SK-N-SH (cell line): ENCODE measurements at regions not wholly inside any gene's neighbourhood (a gene's known extent, or its start where the extent isn't known, plus 50 kb on each side); places are given as distances from the start of the nearest gene placed in this dataset.

Experiments
- CTCF ChIA-PET: fragments of 300-600, 350-600 bp; formaldehyde crosslinking; extraction: SDS; loops from one replicate; lab custom pipeline; 2021; lab: Yijun Ruan, JAX
- POLR2A ChIA-PET: fragments of 350-600 bp; sonication (Branson Sonifier 250); formaldehyde crosslinking; extraction: SDS; loops from one replicate; lab custom pipeline; 2020; ENCODE audit warnings: antibody characterized with exemption, inconsistent platforms; lab: Yijun Ruan, JAX
- DNase-seq: peaks from one replicate; pipeline ENCODE4 v3.0.0; 2012
- H2AFZ ChIP-seq: fragments of 200-600 bp; sonication (generic); 2 replicates; pipeline ENCODE4 v1.8.1; 2016; ENCODE audit warnings: antibody characterized with exemption, mild to moderate bottlenecking, low read depth
- H3F3A ChIP-seq: fragments of 200-600 bp; sonication (generic); replicated peaks from 2 replicates; pipeline ENCODE3; 2016; ENCODE audit warnings: antibody characterized with exemption, mild to moderate bottlenecking; ENCODE audit not compliant: insufficient read depth
- H3K27ac ChIP-seq, 2 experiments: fragments of 200-500 bp in 1 of 2; fragments of 200-600 bp in 1 of 2; sonication (Bioruptor generic) in 1 of 2; sonication (generic), shearing (Covaris generic) in 1 of 2; 2 replicates each; pipeline versions ENCODE4 v1.5.1 to v1.6.1; 2014 to 2016; ENCODE audit warnings: low read depth in 2 of 2, inconsistent platforms in 1 of 2, low read length in 1 of 2, mild to moderate bottlenecking in 1 of 2, mixed read lengths in 1 of 2
- H3K27me3 ChIP-seq: fragments of 200-600 bp; sonication (generic), shearing (Covaris generic); 2 replicates; pipeline ENCODE4 v1.6.1; 2016; ENCODE audit warnings: mixed run types; ENCODE audit not compliant: insufficient read depth
- H3K36me3 ChIP-seq, 2 experiments: fragments of 200-500 bp in 1 of 2; fragments of 200-600 bp in 1 of 2; sonication (Bioruptor generic) in 1 of 2; sonication (generic) in 1 of 2; replicated peaks in 1 of 2; 2 replicates each; pipeline versions ENCODE3 to v1.5.1; 2014 to 2016; ENCODE audit warnings: low read length in 1 of 2, mild to moderate bottlenecking in 1 of 2; ENCODE audit not compliant: insufficient read depth in 2 of 2, control insufficient read depth in 1 of 2
- H3K4me1 ChIP-seq, 2 experiments: fragments of 200-500 bp in 1 of 2; fragments of 200-600 bp in 1 of 2; sonication (Bioruptor generic) in 1 of 2; sonication (generic), shearing (Covaris generic) in 1 of 2; 2 replicates each; pipeline versions ENCODE4 v1.5.1 to v1.6.1; 2014 to 2016; ENCODE audit warnings: low read depth in 1 of 2, low read length in 1 of 2, mixed run types in 1 of 2; ENCODE audit not compliant: insufficient read depth in 2 of 2, control insufficient read depth in 1 of 2
- H3K4me2 ChIP-seq: fragments of 200-600 bp; sonication (generic), shearing (Covaris generic); 2 replicates; pipeline ENCODE4 v1.6.1; 2017; ENCODE audit warnings: mixed run types
- H3K4me3 ChIP-seq, 2 experiments: fragments of 200-500 bp in 1 of 2; fragments of 200-600 bp in 1 of 2; sonication (Bioruptor generic) in 1 of 2; sonication (generic), shearing (Covaris generic) in 1 of 2; 2 replicates each; pipeline versions ENCODE4 v1.5.1 to v1.8.1; 2014 to 2016; ENCODE audit warnings: low read depth in 2 of 2, inconsistent platforms in 1 of 2, low read length in 1 of 2, mild to moderate bottlenecking in 1 of 2, mixed read lengths in 1 of 2, moderate library complexity in 1 of 2
- H3K79me2 ChIP-seq: fragments of 200-600 bp; sonication (generic); 2 replicates; pipeline ENCODE4 v1.8.1; 2017; ENCODE audit warnings: mild to moderate bottlenecking; ENCODE audit not compliant: insufficient read depth
- H3K9ac ChIP-seq: fragments of 200-600 bp; sonication (generic); 2 replicates; pipeline ENCODE4 v1.6.1; 2017; ENCODE audit warnings: mixed run types
- H3K9me2 ChIP-seq: fragments of 200-600 bp; sonication (generic); 2 replicates; pipeline ENCODE4 v1.6.1; 2017; ENCODE audit warnings: mixed run types
- H3K9me3 ChIP-seq: fragments of 200-600 bp; sonication (generic); 2 replicates; pipeline ENCODE4 v1.6.1; 2017; ENCODE audit warnings: mixed run types, mild to moderate bottlenecking, moderate library complexity
- H4K20me1 ChIP-seq: fragments of 200-600 bp; sonication (generic); 2 replicates; pipeline ENCODE4 v1.6.1; 2017; ENCODE audit warnings: mild to moderate bottlenecking, mixed run types; ENCODE audit not compliant: insufficient read depth
- ELF1 ChIP-seq: IDR thresholded peaks from 2 replicates; pipeline ENCODE4 v1.4.0; 2012
- GABPA ChIP-seq: IDR thresholded peaks from 2 replicates; pipeline ENCODE4 v1.4.0; 2012; ENCODE audit warnings: low read depth, mild to moderate bottlenecking
- GATA2 ChIP-seq: sonication (generic); formaldehyde crosslinking; IDR thresholded peaks from 2 replicates; pipeline ENCODE4 v1.5.0; 2020; ENCODE audit warnings: mild to moderate bottlenecking, missing genetic modification reagents
- MXI1 ChIP-seq: IDR thresholded peaks from 2 replicates; pipeline ENCODE4 v1.6.1; 2012; ENCODE audit warnings: mild to moderate bottlenecking, low read depth, low read length, improper control_type of control experiment
- NFIC ChIP-seq: IDR thresholded peaks from 2 replicates; pipeline ENCODE4 v1.4.0; 2012; ENCODE audit warnings: borderline replicate concordance
- POLR2AphosphoS5 ChIP-seq: IDR thresholded peaks from 2 replicates; pipeline ENCODE4 v1.6.1; 2012; ENCODE audit warnings: low read depth, low read length
- RAD21 ChIP-seq: IDR thresholded peaks from 2 replicates; pipeline ENCODE4 v1.6.1; 2012; ENCODE audit warnings: mild to moderate bottlenecking, low read length
- RCOR1 ChIP-seq: fragments of 150-350 bp; IDR thresholded peaks from 2 replicates; pipeline ENCODE4 v1.6.1; 2017; ENCODE audit warnings: antibody characterized with exemption, low read length
- TAF1 ChIP-seq: IDR thresholded peaks from 2 replicates; pipeline ENCODE4 v1.6.1; 2012; ENCODE audit warnings: low read depth, mild to moderate bottlenecking, low read length, moderate library complexity, borderline replicate concordance
- TEAD4 ChIP-seq: IDR thresholded peaks from 2 replicates; pipeline ENCODE4 v1.4.0; 2012; ENCODE audit warnings: mild to moderate bottlenecking, borderline replicate concordance; ENCODE audit not compliant: insufficient read depth
- YY1 ChIP-seq: IDR thresholded peaks from 2 replicates; pipeline ENCODE4 v1.4.0; 2012; ENCODE audit warnings: low read depth, mild to moderate bottlenecking
- ZBTB33 ChIP-seq: IDR thresholded peaks from 2 replicates; pipeline ENCODE4 v1.4.0; 2012; ENCODE audit warnings: low read depth, borderline replicate concordance
- WGBS: methylation state at CpG from one replicate; pipeline ENCODE4 v1.1.6; 2017; ENCODE audit warnings: low lambda C conversion rate; 5-methylcytosine and 5-hydroxymethylcytosine counted together
- TF ChIP-seq, protein P1 (sequence below): fragments of 150-350 bp; IDR thresholded peaks from 2 replicates; pipeline ENCODE4 v1.6.1; 2017; ENCODE audit warnings: antibody characterized with exemption, low read length, low read depth, borderline replicate concordance

DNA sequence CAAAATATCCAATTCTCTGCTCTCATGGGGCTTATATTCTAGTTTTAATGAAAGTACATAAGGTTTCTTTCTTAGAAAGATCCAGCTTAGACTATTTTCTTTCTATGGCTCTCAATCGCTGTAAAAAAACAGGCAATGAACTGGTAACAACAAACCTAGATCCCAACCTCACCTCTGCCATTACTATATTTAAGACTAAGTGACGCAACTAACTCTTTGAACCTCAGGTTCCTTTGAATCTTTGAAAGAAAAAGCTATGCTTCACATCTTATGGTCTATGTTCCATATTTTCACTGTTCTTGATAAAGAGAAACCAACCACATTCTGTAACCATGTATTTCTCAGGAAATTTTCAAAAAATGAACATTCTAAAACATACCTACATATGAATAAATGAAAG is 88.5 kb downstream of the ELAPOR2 start:
- no peak for TF ChIP-seq TEAD4
- TF ChIP-seq, protein P1, sequence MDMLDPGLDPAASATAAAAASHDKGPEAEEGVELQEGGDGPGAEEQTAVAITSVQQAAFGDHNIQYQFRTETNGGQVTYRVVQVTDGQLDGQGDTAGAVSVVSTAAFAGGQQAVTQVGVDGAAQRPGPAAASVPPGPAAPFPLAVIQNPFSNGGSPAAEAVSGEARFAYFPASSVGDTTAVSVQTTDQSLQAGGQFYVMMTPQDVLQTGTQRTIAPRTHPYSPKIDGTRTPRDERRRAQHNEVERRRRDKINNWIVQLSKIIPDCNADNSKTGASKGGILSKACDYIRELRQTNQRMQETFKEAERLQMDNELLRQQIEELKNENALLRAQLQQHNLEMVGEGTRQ: no peak
- Histone ChIP-seq H3K27ac (no peak overlapping the region), H3K4me2 (no peak overlapping the region), H3F3A (no peaks in the 10 kb centered on the region), H3K9ac (no peak overlapping the region), H3K79me2 (peaks cover 9% of the 10 kb centered on the region; the same call in 1 of the 2 replicates), H3K9me2 (no peaks in the 10 kb centered on the region), H3K4me3 (no peak overlapping the region), H2AFZ (no peak overlapping the region), H4K20me1 (peaks cover 3% of the 10 kb centered on the region; the same call in 1 of the 2 replicates), H3K4me1 (peaks cover 0 to 9% of the 10 kb centered on the region in 2 experiments; a peak in 2 of 4 replicates), H3K9me3 (no peaks in the 10 kb centered on the region), H3K27me3 (no peaks in the 10 kb centered on the region), H3K36me3 (no peaks in the 10 kb centered on the region)
- CTCF ChIA-PET: interaction anchor here (0.7 to 0.8 kb wide), 2 partner anchors 9 to 29 kb away, joined by 4 read pairs; no protein-coding TSS in a partner anchor
- POLR2A ChIA-PET: no interaction called here
- DNase-seq: no peak
- 95% methylated on average over 2 of the region's 2 CpGs for WGBS

DNA sequence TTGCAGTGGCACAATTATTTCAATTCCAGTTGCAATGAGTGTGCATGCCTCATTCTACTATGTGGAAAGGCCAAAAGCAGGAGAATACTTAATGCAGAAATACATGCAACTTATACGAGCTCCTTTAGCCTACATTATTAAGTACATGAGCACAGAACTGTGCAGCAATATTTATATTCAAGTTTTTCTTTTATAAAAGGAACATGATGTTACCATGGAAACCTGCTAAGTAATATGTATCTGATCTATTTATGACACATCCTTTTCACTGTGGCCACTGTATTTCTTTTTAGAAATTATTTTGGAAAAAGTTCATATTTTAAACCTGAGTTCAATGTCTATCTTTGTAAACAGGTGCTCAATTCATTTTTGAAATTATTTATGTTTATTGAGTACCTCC is 88.9 kb downstream of the ELAPOR2 start:
- DNase-seq: no peak
- H3K9ac ChIP-seq: no peak overlapping the region
- no peak overlapping the region for H3K27ac ChIP-seq
- H3F3A ChIP-seq: no peaks in the 10 kb centered on the region
- H3K36me3 ChIP-seq: no peaks in the 10 kb centered on the region
- ChIA-PET POLR2A (no interaction called here), CTCF (interaction anchor here (0.7 to 1.1 kb wide), 3 partner anchors 9 to 29 kb away, joined by 3 to 4 read pairs (median 4); no protein-coding TSS in a partner anchor)
- no peaks in the 10 kb centered on the region for H3K9me2 ChIP-seq
- no peaks in the 10 kb centered on the region; the same call in 1 of the 2 replicates for H4K20me1 ChIP-seq
- TF ChIP-seq TAF1 (no peak), GATA2 (CRISPR knock-in tag) (no peak), RCOR1 (no peak), YY1 (no peak), POLR2AphosphoS5 (no peak), NFIC (no peak), ELF1 (no peak), GABPA (no peak)
- no peak overlapping the region for H3K4me2 ChIP-seq
- H3K4me3 ChIP-seq: no peak overlapping the region
- no peaks in the 10 kb centered on the region for H3K27me3 ChIP-seq
- 66% methylated on average over 1 of the region's 1 CpG for WGBS
- H2AFZ ChIP-seq: no peak overlapping the region
- H3K79me2 ChIP-seq: peaks cover 9% of the 10 kb centered on the region; the same call in 1 of the 2 replicates
- H3K4me1 ChIP-seq: peaks cover 3 to 9% of the 10 kb centered on the region in 2 experiments; a peak in 2 of 4 replicates
- H3K9me3 ChIP-seq: no peaks in the 10 kb centered on the region

GRCh38 chr7:86969865-86970264 is 89.6 kb downstream of the ELAPOR2 start:
- CTCF ChIA-PET: interaction anchor here (0.6 to 1.5 kb wide), 6 partner anchors 10 to 69 kb away, joined by 3 to 4 read pairs (median 3); no protein-coding TSS in a partner anchor
- POLR2A ChIA-PET: no interaction called here

More at GRCh38 chr7:86969865-86970264, 89.6 kb downstream of the ELAPOR2 start:
- Histone ChIP-seq H3F3A (no peaks in the 10 kb centered on the region), H2AFZ (no peak overlapping the region), H3K4me3 (no peak overlapping the region), H3K4me2 (no peak overlapping the region)
- TF ChIP-seq RAD21 (no peak), ZBTB33 (no peak), MXI1 (no peak)
- TF ChIP-seq, all 33 proteins: peak for 0
- H3K27ac ChIP-seq: no peak overlapping the region
- H3K4me1 ChIP-seq: peaks cover 5 to 15% of the 10 kb centered on the region in 2 experiments; a peak in 2 of 4 replicates
- H3K9me2 ChIP-seq: no peaks in the 10 kb centered on the region
- peaks cover 8% of the 10 kb centered on the region; the same call in 1 of the 2 replicates for H3K79me2 ChIP-seq
- no peaks in the 10 kb centered on the region; the same call in 1 of the 2 replicates for H4K20me1 ChIP-seq
- H3K36me3 ChIP-seq: no peaks in the 10 kb centered on the region
- no peaks in the 10 kb centered on the region for H3K27me3 ChIP-seq
- H3K9ac ChIP-seq: no peak overlapping the region
- DNase-seq: no peak
- 83% methylated on average over 1 of the region's 1 CpG for WGBS
- H3K9me3 ChIP-seq: no peaks in the 10 kb centered on the region
